Gastrocnemius medialis (tissue), 4 donors: ENCODE measurements at regions not wholly inside any gene's neighbourhood (a gene's known extent, or its start where the extent isn't known, plus 50 kb on each side); places are given as distances from the start of the nearest gene placed in this dataset.

Experiments
- ATAC-seq, 2 donors: fragments of 150-250 bp; one replicate each; pipeline ENCODE4 v1.9.1; 2016
- DNase-seq, 2 donors: peaks; one replicate each; pipeline ENCODE4 v3.0.0-alpha.2; 2019
- H3K27ac ChIP-seq, 4 donors: fragments of 200-600 bp; sonication (generic); 1 replicate in 1 of 4; 2 replicates in 3 of 4; pipeline ENCODE4 v1.5.1; 2016 to 2018; ENCODE audit warnings: mild to moderate bottlenecking in 2 of 4, moderate library complexity in 1 of 4
- H3K27me3 ChIP-seq, 3 donors: fragments of 200-600 bp; sonication (generic) in 2 of 3; 1 replicate in 1 of 3; 2 replicates in 2 of 3; pipeline versions ENCODE4 v1.5.1 to v1.6.0; 2016 to 2019; ENCODE audit warnings: mild to moderate bottlenecking in 1 of 3, moderate library complexity in 1 of 3
- H3K36me3 ChIP-seq, 2 donors: fragments of 200-600 bp; sonication (generic) in 1 of 2; one replicate each; pipeline ENCODE4 v1.5.1; 2017 to 2018
- H3K4me1 ChIP-seq, 2 donors: fragments of 200-600 bp; sonication (generic) in 1 of 2; one replicate each; pipeline ENCODE4 v1.5.1; 2016 to 2017; ENCODE audit warnings: mild to moderate bottlenecking in 2 of 2
- H3K4me3 ChIP-seq, 4 donors: fragments of 200-600 bp; sonication (generic) in 3 of 4; 1 replicate in 1 of 4; 2 replicates in 3 of 4; pipeline ENCODE4 v1.5.1; 2016 to 2019; ENCODE audit warnings: mild to moderate bottlenecking in 2 of 4
- H3K9me3 ChIP-seq, 3 donors: fragments of 200-600 bp; sonication (generic) in 2 of 3; 1 replicate in 1 of 3; 2 replicates in 2 of 3; pipeline ENCODE4 v1.5.1; 2016 to 2019
- CTCF ChIP-seq, 5 experiments: fragments of 450-650 bp in 3 of 5; fragments of 200-600 bp in 2 of 5; sonication (generic) in 2 of 5; IDR thresholded peaks in 4 of 5; conservative IDR thresholded peaks in 1 of 5; 1 replicate in 4 of 5; 2 replicates in 1 of 5; pipeline ENCODE4 v1.5.1; 2016 to 2019; ENCODE audit warnings: antibody characterized with exemption in 5 of 5, mild to moderate bottlenecking in 3 of 5, moderate library complexity in 3 of 5
- POLR2A ChIP-seq, 2 donors: fragments of 450-650 bp; IDR thresholded peaks; one replicate each; pipeline ENCODE4 v1.6.1; 2017; ENCODE audit warnings: antibody characterized with exemption in 2 of 2, mild to moderate bottlenecking in 2 of 2, moderate library complexity in 2 of 2
- in situ Hi-C, 4 donors: fragments of 200-750 bp; cut with MboI; loops; one replicate each; pipeline versions ENCODE4 v1.15.0 to v1.8.0; 2017; ENCODE audit warnings: low sequenced_read_pairs in 4 of 4
- intact Hi-C: fragments of 100-400 bp; cut with DNase I; formaldehyde crosslinking; loops from one replicate; pipeline ENCODE4 v1.15.1; 2023; ENCODE audit warnings: low total_unique reads

- H3K9me3 ChIP-seq, result no peaks in the 10 kb centered on the region
- H3K36me3 ChIP-seq, result no peaks in the 10 kb centered on the region
- intact Hi-C loops, result no loop called here
- no peak for DNase-seq
- no peaks in the 10 kb centered on the region for H3K4me1 ChIP-seq
- no peak overlapping the region for H3K27ac ChIP-seq
- TF ChIP-seq CTCF (IDR thresholded peaks at IDR 0.05 in 4 of 5, conservative IDR thresholded peaks at IDR 0.05 in 1 of 5) (no peak), POLR2A (IDR thresholded peaks at IDR 0.05) (no peak)
- in situ Hi-C loops, result no loop called here
- no peak for ATAC-seq
- no peaks in the 10 kb centered on the region for H3K27me3 ChIP-seq
- H3K4me3 ChIP-seq, result no peak overlapping the region
Measured at GRCh38 chr16:26749072-26749471, 317.7 kb upstream of the C16orf82 start.

- Histone ChIP-seq H3K36me3 (no peaks in the 10 kb centered on the region), H3K4me1 (no peaks in the 10 kb centered on the region), H3K27me3 (no peaks in the 10 kb centered on the region), H3K9me3 (no peaks in the 10 kb centered on the region), H3K4me3 (no peak overlapping the region), H3K27ac (no peak overlapping the region)
- intact Hi-C loops (no loop called here), in situ Hi-C loops (no loop called here)
- ATAC-seq (no peak), DNase-seq (no peak)
- TF ChIP-seq CTCF (IDR thresholded peaks at IDR 0.05 in 4 of 5, conservative IDR thresholded peaks at IDR 0.05 in 1 of 5) (no peak), POLR2A (IDR thresholded peaks at IDR 0.05) (no peak)
Measured at GRCh38 chr16:26752166-26752565, 314.6 kb upstream of the C16orf82 start.

GRCh38 chr16:26756633-26757032, 310.1 kb upstream of the C16orf82 start:
- Histone ChIP-seq H3K4me1 (no peaks in the 10 kb centered on the region), H3K27me3 (no peaks in the 10 kb centered on the region), H3K4me3 (no peak overlapping the region), H3K27ac (no peak overlapping the region), H3K9me3 (no peaks in the 10 kb centered on the region), H3K36me3 (no peaks in the 10 kb centered on the region)
- in situ Hi-C loops (no loop called here), intact Hi-C loops (no loop called here)
- ATAC-seq (no peak), DNase-seq (no peak)
- no peak for TF ChIP-seq POLR2A (IDR thresholded peaks at IDR 0.05)
- no peak for TF ChIP-seq CTCF (IDR thresholded peaks at IDR 0.05 in 4 of 5, conservative IDR thresholded peaks at IDR 0.05 in 1 of 5)

- in situ Hi-C loops, result no loop called here
- TF ChIP-seq CTCF (IDR thresholded peaks at IDR 0.05 in 4 of 5, conservative IDR thresholded peaks at IDR 0.05 in 1 of 5), result no peak
- TF ChIP-seq POLR2A (IDR thresholded peaks at IDR 0.05), result no peak
- H3K36me3 ChIP-seq, result no peaks in the 10 kb centered on the region
- intact Hi-C loops, result no loop called here
- no peak overlapping the region for H3K27ac ChIP-seq
- DNase-seq (no peak), ATAC-seq (no peak)
- no peaks in the 10 kb centered on the region for H3K4me1 ChIP-seq
- H3K4me3 ChIP-seq, result no peak overlapping the region
- no peaks in the 10 kb centered on the region for H3K9me3 ChIP-seq
- H3K27me3 ChIP-seq, result no peaks in the 10 kb centered on the region
Measured at GRCh38 chr16:26762594-26762993, 304.1 kb upstream of the C16orf82 start.

- TF ChIP-seq CTCF (IDR thresholded peaks at IDR 0.05 in 4 of 5, conservative IDR thresholded peaks at IDR 0.05 in 1 of 5) (peak in 1 of 5 experiments; percentile 24), POLR2A (IDR thresholded peaks at IDR 0.05) (no peak)
- Histone ChIP-seq H3K27ac (no peak overlapping the region), H3K27me3 (no peaks in the 10 kb centered on the region), H3K4me1 (no peaks in the 10 kb centered on the region), H3K9me3 (no peaks in the 10 kb centered on the region), H3K36me3 (no peaks in the 10 kb centered on the region), H3K4me3 (no peak overlapping the region)
- DNase-seq, result no peak
- no peak for ATAC-seq
- intact Hi-C loops (no loop called here), in situ Hi-C loops (no loop called here)
Measured at GRCh38 chr16:26765087-26765486, 301.6 kb upstream of the C16orf82 start.
